ENCODE measurements at regions not wholly inside any gene's neighbourhood (a gene's known extent, or its start where the extent isn't known, plus 50 kb on each side); places are given as distances from the start of the nearest gene placed in this dataset.

- no peaks in the 10 kb centered on the region for H3K27me3 ChIP-seq
- intact Hi-C loops (cut with DNase I), result no loop called here
- 29% methylated on average over 1 of the region's 1 CpG for WGBS
- H3K9me3 ChIP-seq, result no peaks in the 10 kb centered on the region
- no peak for TF ChIP-seq EP300 (IDR thresholded peaks at IDR 0.05)
- no peak for TF ChIP-seq POLR2AphosphoS5 (IDR thresholded peaks at IDR 0.05)
- no peak overlapping the region for H3K4me3 ChIP-seq
- no peak for DNase-seq (ENCODE audit: extremely low spot score)
- no peak overlapping the region for H3K27ac ChIP-seq (replicated peaks in 1 of 4)
- peaks cover 0 to 8% (median 4%) of the 10 kb centered on the region in 4 donors for H3K4me1 ChIP-seq
- H3K36me3 ChIP-seq, result no peaks in the 10 kb centered on the region
These were observed 148.3 kb upstream of the NRSN1 start for GRCh38 chr6:23977706-23978105.

DNA sequence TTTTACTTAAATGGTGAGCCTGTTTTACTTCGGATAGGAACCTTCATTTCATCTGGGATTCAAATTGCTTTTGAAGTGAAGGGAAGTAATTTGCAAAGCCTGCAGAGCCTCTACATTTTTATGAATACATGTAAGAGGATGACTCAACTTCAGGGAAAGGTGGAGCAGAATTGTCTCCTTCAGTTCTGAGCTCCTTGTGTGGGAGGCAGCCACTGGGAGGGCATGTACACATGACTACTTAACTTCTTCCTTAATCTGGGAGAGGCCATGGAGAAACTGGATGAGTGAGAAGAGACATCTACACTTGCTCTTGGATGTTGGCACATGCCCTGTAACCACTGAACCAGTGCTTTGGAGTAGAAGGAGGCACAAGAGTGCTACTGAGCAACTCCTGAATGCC is 145.1 kb upstream of the NRSN1 start:
- WGBS, result 69% methylated on average over 1 of the region's 1 CpG
- no peaks in the 10 kb centered on the region for H3K9me3 ChIP-seq
- TF ChIP-seq POLR2AphosphoS5 (IDR thresholded peaks at IDR 0.05) (no peak), POLR2A (IDR thresholded peaks at IDR 0.05; ENCODE audit: low read depth) (no peak), EP300 (IDR thresholded peaks at IDR 0.05) (no peak)
- TF ChIP-seq, protein P1, sequence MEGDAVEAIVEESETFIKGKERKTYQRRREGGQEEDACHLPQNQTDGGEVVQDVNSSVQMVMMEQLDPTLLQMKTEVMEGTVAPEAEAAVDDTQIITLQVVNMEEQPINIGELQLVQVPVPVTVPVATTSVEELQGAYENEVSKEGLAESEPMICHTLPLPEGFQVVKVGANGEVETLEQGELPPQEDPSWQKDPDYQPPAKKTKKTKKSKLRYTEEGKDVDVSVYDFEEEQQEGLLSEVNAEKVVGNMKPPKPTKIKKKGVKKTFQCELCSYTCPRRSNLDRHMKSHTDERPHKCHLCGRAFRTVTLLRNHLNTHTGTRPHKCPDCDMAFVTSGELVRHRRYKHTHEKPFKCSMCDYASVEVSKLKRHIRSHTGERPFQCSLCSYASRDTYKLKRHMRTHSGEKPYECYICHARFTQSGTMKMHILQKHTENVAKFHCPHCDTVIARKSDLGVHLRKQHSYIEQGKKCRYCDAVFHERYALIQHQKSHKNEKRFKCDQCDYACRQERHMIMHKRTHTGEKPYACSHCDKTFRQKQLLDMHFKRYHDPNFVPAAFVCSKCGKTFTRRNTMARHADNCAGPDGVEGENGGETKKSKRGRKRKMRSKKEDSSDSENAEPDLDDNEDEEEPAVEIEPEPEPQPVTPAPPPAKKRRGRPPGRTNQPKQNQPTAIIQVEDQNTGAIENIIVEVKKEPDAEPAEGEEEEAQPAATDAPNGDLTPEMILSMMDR (IDR thresholded peaks at IDR 0.05), result no peak
- no peak overlapping the region for H3K4me3 ChIP-seq
- no peak for DNase-seq (ENCODE audit: extremely low spot score)
- intact Hi-C loops (cut with DNase I), result no loop called here
- H3K27ac ChIP-seq (replicated peaks in 1 of 4), result no peak overlapping the region
- H3K27me3 ChIP-seq, result no peaks in the 10 kb centered on the region
- H3K36me3 ChIP-seq, result no peaks in the 10 kb centered on the region
- peaks cover 0 to 8% (median 4%) of the 10 kb centered on the region in 4 donors for H3K4me1 ChIP-seq

DNA sequence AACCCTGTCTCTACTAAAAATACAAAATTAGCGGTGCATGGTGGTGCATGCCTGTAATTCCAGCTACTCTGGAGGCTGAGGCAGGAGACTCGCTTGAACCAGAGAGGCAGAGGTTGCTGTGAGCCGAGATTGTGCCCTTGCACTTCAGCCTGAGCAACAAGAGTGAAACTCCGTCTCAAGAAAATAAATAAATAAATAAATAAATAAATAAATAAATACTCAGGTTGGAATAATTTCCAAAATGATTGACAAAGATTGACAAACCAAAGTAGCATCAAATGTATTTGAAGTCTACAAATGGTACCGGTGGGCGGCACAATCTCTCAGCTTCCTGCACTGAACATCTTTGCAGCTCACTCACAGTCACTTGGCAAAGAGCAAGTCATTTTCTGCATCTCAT is 144.1 kb upstream of the NRSN1 start:
- intact Hi-C loops (cut with DNase I), result no loop called here
- Histone ChIP-seq H3K36me3 (no peaks in the 10 kb centered on the region), H3K27me3 (no peaks in the 10 kb centered on the region), H3K9me3 (no peaks in the 10 kb centered on the region), H3K27ac (replicated peaks in 1 of 4) (no peak overlapping the region), H3K4me1 (peaks cover 0 to 8% (median 4%) of the 10 kb centered on the region in 4 donors), H3K4me3 (no peak overlapping the region)
- DNase-seq (ENCODE audit: extremely low spot score), result no peak
- 88% methylated on average over 6 of the region's 6 CpGs for WGBS
- TF ChIP-seq POLR2A (IDR thresholded peaks at IDR 0.05; ENCODE audit: low read depth) (no peak), EP300 (IDR thresholded peaks at IDR 0.05) (no peak)
- TF ChIP-seq, protein P1 (IDR thresholded peaks at IDR 0.05), result no peak

- intact Hi-C loops (cut with DNase I), result no loop called here
These were observed 142.3 kb upstream of the NRSN1 start for GRCh38 chr6:23983735-23984134.

GRCh38 chr6:23985015-23985414 is 141.0 kb upstream of the NRSN1 start:
- no peak for DNase-seq (ENCODE audit: extremely low spot score)
- no peaks in the 10 kb centered on the region for H3K4me1 ChIP-seq
- H3K4me3 ChIP-seq, result no peak overlapping the region
- no peaks in the 10 kb centered on the region for H3K9me3 ChIP-seq
- no peaks in the 10 kb centered on the region for H3K27me3 ChIP-seq
- WGBS, result 96% methylated on average over 4 of the region's 4 CpGs
- intact Hi-C loops (cut with DNase I), result no loop called here
- H3K27ac ChIP-seq (replicated peaks in 1 of 4), result no peak overlapping the region
- TF ChIP-seq POLR2AphosphoS5 (IDR thresholded peaks at IDR 0.05) (no peak), EP300 (IDR thresholded peaks at IDR 0.05) (no peak), POLR2A (IDR thresholded peaks at IDR 0.05; ENCODE audit: low read depth) (no peak)
- TF ChIP-seq, protein P1 (IDR thresholded peaks at IDR 0.05), result no peak
- H3K36me3 ChIP-seq, result no peaks in the 10 kb centered on the region

More at GRCh38 chr6:23983735-23984134, 142.3 kb upstream of the NRSN1 start:
- Histone ChIP-seq H3K4me3 (no peak overlapping the region), H3K36me3 (no peaks in the 10 kb centered on the region), H3K4me1 (no peaks in the 10 kb centered on the region), H3K9me3 (no peaks in the 10 kb centered on the region), H3K27ac (replicated peaks in 1 of 4) (no peak overlapping the region), H3K27me3 (no peaks in the 10 kb centered on the region)
- TF ChIP-seq POLR2A (IDR thresholded peaks at IDR 0.05; ENCODE audit: low read depth), result no peak
- TF ChIP-seq, protein P1 (IDR thresholded peaks at IDR 0.05), result no peak
- no peak for TF ChIP-seq EP300 (IDR thresholded peaks at IDR 0.05)
- TF ChIP-seq POLR2AphosphoS5 (IDR thresholded peaks at IDR 0.05), result no peak
- DNase-seq (ENCODE audit: extremely low spot score), result no peak
- WGBS, result 68% methylated on average over 2 of the region's 2 CpGs

Measured in esophagus muscularis mucosa (tissue), 4 donors.